Parathyroid adenoma (tissue), 2 donors: ENCODE measurements at regions not wholly inside any gene's neighbourhood (a gene's known extent, or its start where the extent isn't known, plus 50 kb on each side); places are given as distances from the start of the nearest gene placed in this dataset.

Experiments used
- H2AFZ ChIP-seq: fragments of 300-600 bp; sonication (generic); one replicate; pipeline ENCODE4 v1.7.0; 2017; ENCODE audit warnings: antibody characterized with exemption, mild to moderate bottlenecking
- H3K27ac ChIP-seq: fragments of 300-600 bp; sonication (generic); one replicate; pipeline ENCODE4 v1.7.0; 2017
- H3K27me3 ChIP-seq: fragments of 300-600 bp; sonication (generic); one replicate; pipeline ENCODE4 v1.7.0; 2017; ENCODE audit warnings: low read length; ENCODE audit not compliant: control insufficient read depth, insufficient read depth
- H3K36me3 ChIP-seq: fragments of 300-600 bp; sonication (generic); one replicate; pipeline ENCODE4 v1.7.0; 2017; ENCODE audit warnings: low read length; ENCODE audit not compliant: control insufficient read depth, insufficient read depth
- H3K4me1 ChIP-seq: fragments of 300-600 bp; sonication (generic); one replicate; pipeline ENCODE4 v1.7.0; 2017; ENCODE audit warnings: control low read depth
- H3K4me2 ChIP-seq: fragments of 300-600 bp; sonication (generic); one replicate; pipeline ENCODE4 v1.7.0; 2017; ENCODE audit warnings: low read length
- H3K4me3 ChIP-seq: fragments of 300-600 bp; sonication (generic); one replicate; pipeline ENCODE4 v1.7.0; 2017; ENCODE audit warnings: low read depth, low read length
- H3K79me2 ChIP-seq: fragments of 300-600 bp; sonication (generic); one replicate; pipeline ENCODE4 v1.7.0; 2017; ENCODE audit warnings: control low read depth
- H3K9ac ChIP-seq: fragments of 300-600 bp; sonication (generic); one replicate; pipeline ENCODE4 v1.7.0; 2017; ENCODE audit warnings: mild to moderate bottlenecking
- H3K9me3 ChIP-seq: fragments of 300-600 bp; sonication (generic); one replicate; pipeline ENCODE4 v1.7.0; 2017; ENCODE audit warnings: low read length; ENCODE audit not compliant: control insufficient read depth
- TF ChIP-seq, protein P1 (sequence below): fragments of 300-600 bp; sonication (generic); IDR thresholded peaks from one replicate; pipeline ENCODE4 v1.7.0; 2017; ENCODE audit warnings: antibody characterized with exemption, mild to moderate bottlenecking
- donor health status: primary hyperparathyroidism.

DNA sequence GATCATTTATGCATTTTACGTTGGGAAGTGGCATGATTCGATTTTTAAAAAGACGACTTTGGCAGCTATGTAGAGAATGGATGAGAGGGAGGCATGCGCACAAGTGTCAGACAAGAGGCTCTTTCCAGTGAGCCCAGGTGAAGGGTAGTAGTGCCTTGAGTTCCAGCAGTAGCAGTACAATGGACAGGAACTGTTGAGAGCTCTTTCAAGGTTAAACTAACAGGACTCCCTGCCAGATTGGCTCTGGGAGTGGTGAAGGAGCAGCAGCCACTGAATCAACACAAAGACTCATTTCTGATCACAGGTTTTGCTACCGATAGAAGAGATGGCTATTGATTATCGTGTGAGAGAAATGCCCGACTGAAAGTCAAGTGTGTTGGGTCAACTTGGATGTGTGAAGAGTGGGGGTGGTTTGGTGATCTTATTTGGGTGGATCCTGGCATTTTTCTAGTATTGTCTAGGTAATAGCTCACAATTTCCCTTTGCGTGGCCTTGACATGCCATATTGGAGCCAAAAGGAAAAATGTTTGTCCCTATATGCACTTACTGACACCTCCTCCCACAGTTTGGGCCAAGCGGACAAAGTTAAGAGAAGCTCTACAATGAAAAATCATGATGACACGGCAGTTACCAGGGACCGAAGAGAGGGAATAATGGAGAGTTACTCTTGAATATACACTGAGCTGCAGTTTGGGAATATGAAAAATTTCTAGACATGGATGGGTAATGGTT lies 81.6 kb upstream of the MDFIC2 start:
- Histone ChIP-seq H3K27ac (no peak overlapping the region), H3K9ac (no peak overlapping the region), H3K4me3 (no peak overlapping the region), H3K36me3 (no peaks in the 10 kb centered on the region), H3K4me2 (no peak overlapping the region), H2AFZ (no peak overlapping the region), H3K27me3 (no peaks in the 10 kb centered on the region), H3K9me3 (no peaks in the 10 kb centered on the region), H3K4me1 (no peaks in the 10 kb centered on the region), H3K79me2 (no peaks in the 10 kb centered on the region)
- TF ChIP-seq, protein P1, sequence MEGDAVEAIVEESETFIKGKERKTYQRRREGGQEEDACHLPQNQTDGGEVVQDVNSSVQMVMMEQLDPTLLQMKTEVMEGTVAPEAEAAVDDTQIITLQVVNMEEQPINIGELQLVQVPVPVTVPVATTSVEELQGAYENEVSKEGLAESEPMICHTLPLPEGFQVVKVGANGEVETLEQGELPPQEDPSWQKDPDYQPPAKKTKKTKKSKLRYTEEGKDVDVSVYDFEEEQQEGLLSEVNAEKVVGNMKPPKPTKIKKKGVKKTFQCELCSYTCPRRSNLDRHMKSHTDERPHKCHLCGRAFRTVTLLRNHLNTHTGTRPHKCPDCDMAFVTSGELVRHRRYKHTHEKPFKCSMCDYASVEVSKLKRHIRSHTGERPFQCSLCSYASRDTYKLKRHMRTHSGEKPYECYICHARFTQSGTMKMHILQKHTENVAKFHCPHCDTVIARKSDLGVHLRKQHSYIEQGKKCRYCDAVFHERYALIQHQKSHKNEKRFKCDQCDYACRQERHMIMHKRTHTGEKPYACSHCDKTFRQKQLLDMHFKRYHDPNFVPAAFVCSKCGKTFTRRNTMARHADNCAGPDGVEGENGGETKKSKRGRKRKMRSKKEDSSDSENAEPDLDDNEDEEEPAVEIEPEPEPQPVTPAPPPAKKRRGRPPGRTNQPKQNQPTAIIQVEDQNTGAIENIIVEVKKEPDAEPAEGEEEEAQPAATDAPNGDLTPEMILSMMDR: no peak

DNA sequence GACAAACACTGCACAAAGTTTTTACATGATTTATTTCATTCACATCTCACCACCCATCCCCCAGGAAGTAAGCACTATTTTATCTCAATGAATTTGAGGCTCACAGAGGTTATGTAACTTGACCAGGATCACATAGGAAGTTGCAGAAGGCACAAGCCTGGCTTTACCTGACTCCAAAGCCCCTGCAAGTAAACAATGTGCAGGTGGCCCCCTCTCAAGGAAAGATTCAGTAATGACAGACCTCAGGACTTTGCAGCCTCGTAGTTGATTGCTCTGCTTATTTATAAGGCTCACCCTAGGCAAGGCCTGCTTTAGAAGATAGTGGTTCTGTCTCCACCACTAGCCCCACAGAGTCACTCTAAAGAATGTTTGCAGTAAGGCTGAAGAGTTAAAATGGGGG lies 79.8 kb upstream of the MDFIC2 start:
- Histone ChIP-seq H3K9ac (no peak overlapping the region), H3K27ac (no peak overlapping the region), H3K36me3 (no peaks in the 10 kb centered on the region), H3K4me3 (no peak overlapping the region), H3K4me2 (no peak overlapping the region), H3K27me3 (no peaks in the 10 kb centered on the region), H3K4me1 (no peaks in the 10 kb centered on the region), H2AFZ (no peak overlapping the region), H3K9me3 (no peaks in the 10 kb centered on the region), H3K79me2 (no peaks in the 10 kb centered on the region)
- TF ChIP-seq, protein P1: no peak

DNA sequence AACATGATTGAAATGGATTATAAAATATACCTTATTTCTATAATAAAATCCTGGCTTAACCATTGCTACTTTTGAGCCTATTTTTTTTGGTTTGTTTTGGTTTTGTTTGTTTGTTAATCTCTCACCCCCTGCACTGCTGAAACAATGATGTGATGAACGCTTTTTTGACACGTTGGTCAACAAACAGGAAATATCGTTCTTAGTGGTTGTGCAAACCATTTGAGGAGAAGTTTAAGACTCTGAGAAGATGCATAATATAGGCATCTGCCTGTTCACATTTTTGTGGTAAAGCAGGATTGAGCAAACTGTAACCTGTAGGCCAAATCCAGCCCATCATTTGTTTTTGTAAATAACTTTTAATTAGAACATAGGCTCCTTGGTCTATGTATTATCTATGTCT lies 75.5 kb upstream of the MDFIC2 start:
- H3K4me3 ChIP-seq: no peak overlapping the region
- no peak overlapping the region for H3K9ac ChIP-seq
- H3K9me3 ChIP-seq: no peaks in the 10 kb centered on the region
- TF ChIP-seq, protein P1: no peak
- H3K4me2 ChIP-seq: no peak overlapping the region
- no peaks in the 10 kb centered on the region for H3K36me3 ChIP-seq
- no peak overlapping the region for H2AFZ ChIP-seq
- no peaks in the 10 kb centered on the region for H3K79me2 ChIP-seq
- no peaks in the 10 kb centered on the region for H3K4me1 ChIP-seq
- H3K27me3 ChIP-seq: no peaks in the 10 kb centered on the region
- H3K27ac ChIP-seq: no peak overlapping the region

DNA sequence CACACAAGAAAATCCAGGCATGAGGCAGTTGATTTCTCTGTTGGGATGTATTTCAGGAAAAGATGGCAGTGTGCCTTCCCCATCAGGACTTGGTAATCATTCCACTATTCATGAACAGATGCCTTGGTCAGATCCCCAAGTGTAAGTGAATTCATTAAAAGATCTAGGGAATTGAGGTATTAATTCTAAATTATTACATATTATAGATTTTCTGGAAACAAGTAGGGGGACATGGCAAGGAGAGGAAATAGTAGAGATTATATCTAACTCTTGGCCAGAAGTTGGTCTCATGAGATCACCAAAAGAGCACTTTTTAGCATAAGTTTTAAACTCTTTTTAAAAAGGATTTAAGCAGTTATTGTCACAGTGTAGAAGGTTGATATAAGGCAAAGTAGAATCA lies 74.4 kb upstream of the MDFIC2 start:
- H3K36me3 ChIP-seq: no peaks in the 10 kb centered on the region
- no peak overlapping the region for H2AFZ ChIP-seq
- H3K4me2 ChIP-seq: no peak overlapping the region
- H3K27ac ChIP-seq: no peak overlapping the region
- no peak overlapping the region for H3K4me3 ChIP-seq
- no peaks in the 10 kb centered on the region for H3K9me3 ChIP-seq
- no peaks in the 10 kb centered on the region for H3K27me3 ChIP-seq
- H3K79me2 ChIP-seq: no peaks in the 10 kb centered on the region
- no peaks in the 10 kb centered on the region for H3K4me1 ChIP-seq
- TF ChIP-seq, protein P1: no peak
- H3K9ac ChIP-seq: no peak overlapping the region

DNA sequence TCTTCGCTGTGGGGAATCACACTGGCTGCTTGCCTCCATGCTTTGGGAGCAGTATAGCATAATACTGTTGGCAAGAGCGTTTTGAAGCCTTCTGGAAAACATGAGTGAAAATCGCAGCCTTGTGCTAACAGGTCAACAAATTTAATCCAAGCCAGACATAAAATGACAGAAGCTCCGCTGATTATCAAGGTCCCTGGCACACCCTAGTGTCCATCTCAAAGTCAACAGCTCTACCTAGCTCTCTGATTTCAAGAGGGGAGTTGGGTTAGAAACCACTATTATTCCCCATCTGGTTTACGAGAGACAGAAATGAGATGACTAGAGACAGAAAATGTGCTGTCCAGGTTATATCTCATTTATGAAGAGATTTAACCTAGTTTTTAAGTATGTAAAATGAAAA lies 73.6 kb upstream of the MDFIC2 start:
- Histone ChIP-seq H3K4me1 (no peaks in the 10 kb centered on the region), H3K79me2 (no peaks in the 10 kb centered on the region), H3K9ac (no peak overlapping the region), H3K4me3 (no peak overlapping the region), H3K36me3 (no peaks in the 10 kb centered on the region), H3K4me2 (no peak overlapping the region), H3K27me3 (no peaks in the 10 kb centered on the region), H3K27ac (no peak overlapping the region), H2AFZ (no peak overlapping the region), H3K9me3 (no peaks in the 10 kb centered on the region)
- TF ChIP-seq, protein P1: no peak
